ENCODE measurements at regions not wholly inside any gene's neighbourhood (a gene's known extent, or its start where the extent isn't known, plus 50 kb on each side); places are given as distances from the start of the nearest gene placed in this dataset.

GRCh38 chrX:150058728-150059127, 120.4 kb upstream of the EOLA2 start:
- TF ChIP-seq, protein P1, sequence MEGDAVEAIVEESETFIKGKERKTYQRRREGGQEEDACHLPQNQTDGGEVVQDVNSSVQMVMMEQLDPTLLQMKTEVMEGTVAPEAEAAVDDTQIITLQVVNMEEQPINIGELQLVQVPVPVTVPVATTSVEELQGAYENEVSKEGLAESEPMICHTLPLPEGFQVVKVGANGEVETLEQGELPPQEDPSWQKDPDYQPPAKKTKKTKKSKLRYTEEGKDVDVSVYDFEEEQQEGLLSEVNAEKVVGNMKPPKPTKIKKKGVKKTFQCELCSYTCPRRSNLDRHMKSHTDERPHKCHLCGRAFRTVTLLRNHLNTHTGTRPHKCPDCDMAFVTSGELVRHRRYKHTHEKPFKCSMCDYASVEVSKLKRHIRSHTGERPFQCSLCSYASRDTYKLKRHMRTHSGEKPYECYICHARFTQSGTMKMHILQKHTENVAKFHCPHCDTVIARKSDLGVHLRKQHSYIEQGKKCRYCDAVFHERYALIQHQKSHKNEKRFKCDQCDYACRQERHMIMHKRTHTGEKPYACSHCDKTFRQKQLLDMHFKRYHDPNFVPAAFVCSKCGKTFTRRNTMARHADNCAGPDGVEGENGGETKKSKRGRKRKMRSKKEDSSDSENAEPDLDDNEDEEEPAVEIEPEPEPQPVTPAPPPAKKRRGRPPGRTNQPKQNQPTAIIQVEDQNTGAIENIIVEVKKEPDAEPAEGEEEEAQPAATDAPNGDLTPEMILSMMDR (IDR thresholded peaks at IDR 0.05) = no peak
- TF ChIP-seq POLR2AphosphoS5 (IDR thresholded peaks at IDR 0.05; ENCODE audit: low read depth, low read length) (no peak), EZH2phosphoT487 (IDR thresholded peaks at IDR 0.05; ENCODE audit: borderline replicate concordance, low read depth) (no peak)
